ENCODE measurements at regions not wholly inside any gene's neighbourhood (a gene's known extent, or its start where the extent isn't known, plus 50 kb on each side); places are given as distances from the start of the nearest gene placed in this dataset.

DNA sequence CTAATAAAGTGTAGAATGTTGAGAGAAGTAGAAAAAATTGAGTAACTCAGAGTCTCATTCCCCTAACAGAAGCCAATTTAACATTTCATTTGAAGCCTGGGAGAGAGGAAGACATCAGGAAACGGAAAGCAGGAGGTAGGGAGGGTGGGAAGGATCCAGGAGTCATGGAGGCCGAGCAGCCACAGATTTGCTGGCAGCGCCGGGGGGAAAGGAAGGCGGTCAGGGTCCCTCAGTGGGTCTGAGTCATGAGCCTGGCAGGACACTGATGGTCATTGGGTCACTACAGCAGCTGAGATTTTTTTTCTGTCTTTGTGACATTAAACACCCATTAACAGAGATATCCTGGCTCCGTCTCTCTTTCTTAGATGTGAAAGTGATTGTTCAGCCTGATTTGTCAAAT lies 248.1 kb downstream of the EFNB2 start:
- no peaks in the 10 kb centered on the region for H3K4me1 ChIP-seq (ENCODE audit: control insufficient read depth, extremely low read depth, insufficient read depth, low read length)
- no peak for DNase-seq (ENCODE audit: low read depth in 2 of 2)
- no peak overlapping the region for H3K4me2 ChIP-seq (ENCODE audit: extremely low read depth, insufficient read depth, low read length)
- TF ChIP-seq EZH2 (IDR thresholded peaks at IDR 0.05; ENCODE audit: low read length, missing control alignments) (no peak), CTCF (conservative IDR thresholded peaks at IDR 0.05 in 1 of 2, IDR thresholded peaks at IDR 0.05 in 1 of 2; ENCODE audit: low read depth in 1 of 2, low read length in 2 of 2) (no peak)
- no peak overlapping the region for H2AFZ ChIP-seq (ENCODE audit: low read length)
- H3K9me3 ChIP-seq (ENCODE audit: control insufficient read depth, insufficient read depth, low read depth, low read length): no peaks in the 10 kb centered on the region
- no peak overlapping the region for H3K4me3 ChIP-seq (replicated peaks in 1 of 4; ENCODE audit: control extremely low read depth in 1 of 4, insufficient read depth in 1 of 4, low read depth in 3 of 4, low read length in 4 of 4)
- H3K27ac ChIP-seq (ENCODE audit: insufficient read depth, low read length): no peak overlapping the region
- H4K20me1 ChIP-seq (ENCODE audit: control insufficient read depth, extremely low read depth, insufficient read depth, low read length): no peaks in the 10 kb centered on the region
- H3K27me3 ChIP-seq (ENCODE audit: control insufficient read depth, insufficient read depth, low read length): no peaks in the 10 kb centered on the region
- H3K79me2 ChIP-seq (ENCODE audit: control insufficient read depth, insufficient read depth, low read length): no peaks in the 10 kb centered on the region
- no peak overlapping the region for H3K9ac ChIP-seq (ENCODE audit: insufficient read depth, low read length)
- H3K36me3 ChIP-seq (ENCODE audit: control insufficient read depth, insufficient read depth, low read length): no peaks in the 10 kb centered on the region

- no peak overlapping the region for H3K27ac ChIP-seq (ENCODE audit: insufficient read depth, low read length)
- no peaks in the 10 kb centered on the region for H3K79me2 ChIP-seq (ENCODE audit: control insufficient read depth, insufficient read depth, low read length)
- DNase-seq (ENCODE audit: low read depth in 2 of 2): peak in 1 of 2 donors; percentile 2
- H3K36me3 ChIP-seq (ENCODE audit: control insufficient read depth, insufficient read depth, low read length): no peaks in the 10 kb centered on the region
- no peak overlapping the region for H2AFZ ChIP-seq (ENCODE audit: low read length)
- H3K9me3 ChIP-seq (ENCODE audit: control insufficient read depth, insufficient read depth, low read depth, low read length): no peaks in the 10 kb centered on the region
- H4K20me1 ChIP-seq (ENCODE audit: control insufficient read depth, extremely low read depth, insufficient read depth, low read length): no peaks in the 10 kb centered on the region
- no peak overlapping the region for H3K4me2 ChIP-seq (ENCODE audit: extremely low read depth, insufficient read depth, low read length)
- no peak overlapping the region for H3K9ac ChIP-seq (ENCODE audit: insufficient read depth, low read length)
- no peaks in the 10 kb centered on the region for H3K4me1 ChIP-seq (ENCODE audit: control insufficient read depth, extremely low read depth, insufficient read depth, low read length)
- TF ChIP-seq CTCF (conservative IDR thresholded peaks at IDR 0.05 in 1 of 2, IDR thresholded peaks at IDR 0.05 in 1 of 2; ENCODE audit: low read depth in 1 of 2, low read length in 2 of 2) (no peak), EZH2 (IDR thresholded peaks at IDR 0.05; ENCODE audit: low read length, missing control alignments) (no peak)
- no peaks in the 10 kb centered on the region for H3K27me3 ChIP-seq (ENCODE audit: control insufficient read depth, insufficient read depth, low read length)
- H3K4me3 ChIP-seq (replicated peaks in 1 of 4; ENCODE audit: control extremely low read depth in 1 of 4, insufficient read depth in 1 of 4, low read depth in 3 of 4, low read length in 4 of 4): no peak overlapping the region
Measured at GRCh38 chr13:106286811-106287210, 248.7 kb downstream of the EFNB2 start.

DNA sequence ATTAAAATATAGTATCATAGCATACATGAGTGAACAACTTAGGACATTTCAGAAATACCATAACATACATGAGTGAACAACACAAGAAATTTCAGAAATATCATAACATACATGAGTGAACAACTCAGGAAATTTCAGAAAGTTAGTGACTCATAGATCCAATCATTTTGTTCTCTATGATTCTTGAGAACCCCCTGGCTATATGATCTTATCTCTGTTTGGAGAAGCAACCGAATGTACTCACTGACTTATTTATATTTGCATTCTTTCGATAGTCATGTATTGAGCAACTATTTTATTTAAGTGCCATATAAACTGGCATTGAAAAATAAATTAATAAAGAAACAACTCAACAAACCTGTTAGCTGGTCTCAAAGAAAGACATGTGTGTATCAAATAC lies 251.1 kb downstream of the EFNB2 start:
- H3K4me2 ChIP-seq (ENCODE audit: extremely low read depth, insufficient read depth, low read length): no peak overlapping the region
- H2AFZ ChIP-seq (ENCODE audit: low read length): no peak overlapping the region
- H3K36me3 ChIP-seq (ENCODE audit: control insufficient read depth, insufficient read depth, low read length): no peaks in the 10 kb centered on the region
- H3K79me2 ChIP-seq (ENCODE audit: control insufficient read depth, insufficient read depth, low read length): no peaks in the 10 kb centered on the region
- no peaks in the 10 kb centered on the region for H3K4me1 ChIP-seq (ENCODE audit: control insufficient read depth, extremely low read depth, insufficient read depth, low read length)
- H3K4me3 ChIP-seq (replicated peaks in 1 of 4; ENCODE audit: control extremely low read depth in 1 of 4, insufficient read depth in 1 of 4, low read depth in 3 of 4, low read length in 4 of 4): no peak overlapping the region
- no peaks in the 10 kb centered on the region for H3K9me3 ChIP-seq (ENCODE audit: control insufficient read depth, insufficient read depth, low read depth, low read length)
- H3K27ac ChIP-seq (ENCODE audit: insufficient read depth, low read length): no peak overlapping the region
- H3K27me3 ChIP-seq (ENCODE audit: control insufficient read depth, insufficient read depth, low read length): no peaks in the 10 kb centered on the region
- H3K9ac ChIP-seq (ENCODE audit: insufficient read depth, low read length): no peak overlapping the region
- DNase-seq (ENCODE audit: low read depth in 2 of 2): peak; percentile 5 to 12
- H4K20me1 ChIP-seq (ENCODE audit: control insufficient read depth, extremely low read depth, insufficient read depth, low read length): no peaks in the 10 kb centered on the region
- TF ChIP-seq EZH2 (IDR thresholded peaks at IDR 0.05; ENCODE audit: low read length, missing control alignments) (no peak), CTCF (conservative IDR thresholded peaks at IDR 0.05 in 1 of 2, IDR thresholded peaks at IDR 0.05 in 1 of 2; ENCODE audit: low read depth in 1 of 2, low read length in 2 of 2) (no peak)
